Stomach (tissue), 4 donors: ENCODE measurements at regions not wholly inside any gene's neighbourhood (a gene's known extent, or its start where the extent isn't known, plus 50 kb on each side); places are given as distances from the start of the nearest gene placed in this dataset.

Experiments used
- CTCF ChIP-seq, 7 experiments: fragments of 450-650 bp in 4 of 7; fragments of 200-600 bp in 3 of 7; sonication (generic) in 3 of 7; IDR thresholded peaks; one replicate each; pipeline ENCODE4 v1.5.1; 2016 to 2019; ENCODE audit warnings: antibody characterized with exemption in 7 of 7, control low read depth in 2 of 7, mild to moderate bottlenecking in 1 of 7
- POLR2AphosphoS5 ChIP-seq, 3 donors: sonication (generic); formaldehyde crosslinking; IDR thresholded peaks; one replicate each; pipeline ENCODE4 v1.6.1; 2016; ENCODE audit warnings: antibody characterized with exemption in 3 of 3

DNA sequence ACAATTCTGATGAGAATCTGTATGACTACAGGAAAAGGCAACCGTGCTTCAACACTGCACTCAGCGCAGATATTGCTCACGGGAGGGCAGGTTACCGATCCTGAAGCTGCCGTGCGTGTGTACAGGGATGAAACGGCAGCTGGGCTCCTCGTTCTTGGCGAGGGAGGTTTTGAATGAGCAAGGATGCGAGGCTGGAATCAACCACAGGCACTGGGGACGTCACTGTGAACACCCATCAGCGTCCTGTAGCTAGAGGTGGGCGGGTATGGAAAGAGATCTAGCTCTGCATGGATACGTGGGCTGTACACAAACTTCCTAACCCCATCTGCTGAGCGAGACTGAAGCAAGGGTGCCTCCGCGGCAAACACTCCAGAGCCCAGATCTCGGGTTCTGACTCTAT, 84.3 kb upstream of the COL5A1 start:
- TF ChIP-seq CTCF (IDR thresholded peaks at IDR 0.05) (no peak), POLR2AphosphoS5 (IDR thresholded peaks at IDR 0.05) (no peak)
